IMR-90 (cell line): ENCODE measurements at regions not wholly inside any gene's neighbourhood (a gene's known extent, or its start where the extent isn't known, plus 50 kb on each side); places are given as distances from the start of the nearest gene placed in this dataset.

Experiments
- ATAC-seq: fragments of 200-7000 bp; cut with Tn5 transposase; 2 replicates; pipeline ENCODE4 v1.9.1; 2020; ENCODE audit warnings: low read depth, mild to moderate bottlenecking, moderate library complexity
- BruUV-seq: library from RNA; stranded (reverse); fragments of 400-500 nt; replicated peaks from 2 replicates; lab custom pipeline; 2021; lab: Mats Ljungman, UMichigan
- CTCF ChIA-PET: fragments of 300-600 bp; formaldehyde crosslinking; extraction: SDS; loops from one replicate; lab custom pipeline; 2021; ENCODE audit warnings: antibody characterized with exemption; lab: Yijun Ruan, JAX
- POLR2A ChIA-PET: fragments of 300-600 bp; sonication (Branson Sonifier 250); formaldehyde crosslinking; loops from one replicate; lab custom pipeline; 2022; ENCODE audit warnings: antibody characterized with exemption; ENCODE audit not compliant: unreplicated experiment; lab: Charles Lee
- DNase-seq: peaks from one replicate; pipeline ENCODE4 v3.0.0; 2013
- H2AFZ ChIP-seq: replicated peaks from 2 replicates; pipeline ENCODE3; 2013; ENCODE audit warnings: low read length, mild to moderate bottlenecking; ENCODE audit not compliant: poor library complexity
- H2AK5ac ChIP-seq: 2 replicates; pipeline ENCODE4 v1.6.1; 2013; ENCODE audit warnings: low read depth, low read length, inconsistent platforms
- H2AK9ac ChIP-seq: replicated peaks from 2 replicates; pipeline ENCODE3; 2013; ENCODE audit warnings: mild to moderate bottlenecking, low read depth, low read length, moderate library complexity; ENCODE audit not compliant: poor library complexity
- H2BK120ac ChIP-seq: 2 replicates; pipeline ENCODE4 v1.6.1; 2013; ENCODE audit warnings: low read depth, low read length, inconsistent platforms
- H2BK15ac ChIP-seq: 3 replicates; pipeline ENCODE4 v1.6.1; 2013; ENCODE audit warnings: low read depth, low read length, inconsistent platforms
- H2BK20ac ChIP-seq: 2 replicates; pipeline ENCODE4 v1.6.1; 2013; ENCODE audit warnings: low read depth, mild to moderate bottlenecking, inconsistent platforms, low read length, moderate library complexity
- H2BK5ac ChIP-seq: 2 replicates; pipeline ENCODE4 v1.6.1; 2013; ENCODE audit warnings: mild to moderate bottlenecking, low read depth, low read length, inconsistent platforms; ENCODE audit not compliant: poor library complexity, severe bottlenecking
- H3K14ac ChIP-seq: replicated peaks from 2 replicates; pipeline ENCODE4 v1.6.1; 2013; ENCODE audit warnings: low read depth, low read length, inconsistent platforms
- H3K18ac ChIP-seq: 2 replicates; pipeline ENCODE4 v1.6.1; 2013; ENCODE audit warnings: low read depth, low read length, control low read depth
- H3K23ac ChIP-seq: 2 replicates; pipeline ENCODE4 v1.6.1; 2013; ENCODE audit warnings: low read depth, low read length, inconsistent platforms
- H3K27ac ChIP-seq: 2 replicates; pipeline ENCODE4 v1.5.1; 2013; ENCODE audit warnings: mild to moderate bottlenecking, control low read depth, low read length; ENCODE audit not compliant: insufficient read depth
- H3K27me3 ChIP-seq: 2 replicates; pipeline ENCODE4 v1.6.1; 2013; ENCODE audit warnings: low read length; ENCODE audit not compliant: control insufficient read depth, insufficient read depth
- H3K36me3 ChIP-seq: 2 replicates; pipeline ENCODE4 v1.6.1; 2013; ENCODE audit warnings: low read length, mixed read lengths; ENCODE audit not compliant: control insufficient read depth, insufficient read depth
- H3K4ac ChIP-seq: 2 replicates; pipeline ENCODE4 v1.6.1; 2013; ENCODE audit warnings: low read depth, low read length, inconsistent platforms
- H3K4me1 ChIP-seq: 2 replicates; pipeline ENCODE4 v1.6.1; 2013; ENCODE audit warnings: low read length, mixed read lengths; ENCODE audit not compliant: control insufficient read depth, insufficient read depth
- H3K4me2 ChIP-seq: 2 replicates; pipeline ENCODE4 v1.6.1; 2013; ENCODE audit warnings: low read depth, mild to moderate bottlenecking, control low read depth, low read length, moderate library complexity
- H3K4me3 ChIP-seq: 2 replicates; pipeline ENCODE4 v1.5.1; 2013; ENCODE audit warnings: low read depth, mild to moderate bottlenecking, control low read depth, low read length, moderate library complexity; ENCODE audit not compliant: insufficient read depth
- H3K56ac ChIP-seq: 2 replicates; pipeline ENCODE4 v1.6.1; 2013; ENCODE audit warnings: low read length, inconsistent platforms; ENCODE audit not compliant: insufficient read depth; ENCODE audit errors: extremely low read depth
- H3K79me1 ChIP-seq, 2 experiments: 2 replicates each; pipeline ENCODE4 v1.6.1; 2013; ENCODE audit warnings: low read length in 2 of 2, inconsistent platforms in 1 of 2, low read depth in 1 of 2
- H3K9ac ChIP-seq: 2 replicates; pipeline ENCODE4 v1.6.1; 2013; ENCODE audit warnings: low read depth, low read length, control low read depth
- H3K9me1 ChIP-seq: 2 replicates; pipeline ENCODE4 v1.6.1; 2013; ENCODE audit warnings: low read length, inconsistent platforms; ENCODE audit not compliant: insufficient read depth
- H3K9me3 ChIP-seq: 2 replicates; pipeline ENCODE4 v1.6.1; 2013; ENCODE audit warnings: low read length; ENCODE audit not compliant: control insufficient read depth, insufficient read depth
- H4K20me1 ChIP-seq: 2 replicates; pipeline ENCODE4 v1.6.1; 2013; ENCODE audit warnings: low read length, inconsistent platforms; ENCODE audit not compliant: insufficient read depth
- H4K5ac ChIP-seq: 2 replicates; pipeline ENCODE4 v1.6.1; 2013; ENCODE audit warnings: mild to moderate bottlenecking, low read depth, low read length, control low read depth
- H4K8ac ChIP-seq, 2 experiments: 2 replicates each; pipeline ENCODE4 v1.6.1; 2013; ENCODE audit warnings: low read depth in 2 of 2, low read length in 2 of 2, control low read depth in 1 of 2, inconsistent platforms in 1 of 2
- H4K91ac ChIP-seq: 2 replicates; pipeline ENCODE4 v1.6.1; 2013; ENCODE audit warnings: low read depth, low read length, inconsistent platforms; ENCODE audit not compliant: insufficient read depth
- BHLHE40 ChIP-seq: fragments of 150-350 bp; IDR thresholded peaks from 2 replicates; pipeline ENCODE4 v1.6.1; 2016; ENCODE audit warnings: mild to moderate bottlenecking, low read depth, low read length
- CEBPB ChIP-seq: IDR thresholded peaks from 2 replicates; pipeline ENCODE4 v1.6.1; 2012; ENCODE audit warnings: low read depth, low read length, improper control_type of control experiment
- CHD1 ChIP-seq: IDR thresholded peaks from 2 replicates; pipeline ENCODE4 v1.6.1; 2012; ENCODE audit warnings: low read depth, low read length, improper control_type of control experiment
- FOS ChIP-seq: fragments of 150-350 bp; IDR thresholded peaks from 2 replicates; pipeline ENCODE4 v1.6.1; 2016; ENCODE audit warnings: low read depth, low read length
- MAFK ChIP-seq: IDR thresholded peaks from 2 replicates; pipeline ENCODE4 v1.6.1; 2012; ENCODE audit warnings: low read depth, low read length, improper control_type of control experiment
- MAZ ChIP-seq: IDR thresholded peaks from 2 replicates; pipeline ENCODE4 v1.6.1; 2012; ENCODE audit warnings: low read depth, mild to moderate bottlenecking, low read length, improper control_type of control experiment, moderate library complexity, borderline replicate concordance
- MXI1 ChIP-seq: IDR thresholded peaks from 2 replicates; pipeline ENCODE4 v1.6.1; 2012; ENCODE audit warnings: low read depth, mild to moderate bottlenecking, low read length, moderate library complexity, borderline replicate concordance
- NFE2L2 ChIP-seq: fragments of 150-350 bp; IDR thresholded peaks from 2 replicates; pipeline ENCODE4 v1.6.1; 2016; ENCODE audit warnings: low read depth, mild to moderate bottlenecking, low read length
- POLR2A ChIP-seq: IDR thresholded peaks from 2 replicates; pipeline ENCODE4 v1.6.1; 2012; ENCODE audit warnings: mild to moderate bottlenecking, low read depth, low read length
- RAD21 ChIP-seq: IDR thresholded peaks from 2 replicates; pipeline ENCODE4 v1.6.1; 2012; ENCODE audit warnings: low read length, improper control_type of control experiment
- RCOR1 ChIP-seq: IDR thresholded peaks from 2 replicates; pipeline ENCODE4 v1.6.1; 2012; ENCODE audit warnings: mild to moderate bottlenecking, low read length, improper control_type of control experiment; ENCODE audit not compliant: insufficient replicate concordance
- RFX5 ChIP-seq: IDR thresholded peaks from 2 replicates; pipeline ENCODE4 v1.8.0; 2012; ENCODE audit warnings: low read depth, mild to moderate bottlenecking, low read length, moderate library complexity
- SMC3 ChIP-seq: fragments of 150-350 bp; IDR thresholded peaks from 2 replicates; pipeline ENCODE4 v1.6.1; 2016; ENCODE audit warnings: low read depth, mild to moderate bottlenecking, antibody characterized with exemption, low read length, moderate library complexity
- WGBS, 2 experiments: methylation state at CpG; one replicate each; pipeline versions ENCODE4 v1.1.5 to v1.1.7; 2013; ENCODE audit warnings: missing lambda C conversion rate in 2 of 2; ENCODE audit not compliant: insufficient read length in 1 of 2; ENCODE audit errors: extremely low coverage in 2 of 2; 5-methylcytosine and 5-hydroxymethylcytosine counted together
- dilution Hi-C: fragments of 300-500 bp; cut with HindIII; formaldehyde crosslinking; loops from one replicate; pipeline ENCODE4 v1.14.3; 2018; ENCODE audit warnings: low sequenced_read_pairs; ENCODE audit not compliant: unreplicated experiment
- in situ Hi-C: fragments of 300-500 bp; cut with MboI; formaldehyde crosslinking; loops from 3 replicates; pipeline ENCODE4 v1.14.3; 2019; ENCODE audit warnings: low sequenced_read_pairs, inconsistent platforms, mixed read lengths
- intact Hi-C: fragments of 100-400 bp; cut with micrococcal nuclease; formaldehyde crosslinking; loops from 2 replicates; pipeline ENCODE4 v1.10.0; 2022
- TF ChIP-seq, protein P1 (sequence below): conservative IDR thresholded peaks from 2 replicates; pipeline ENCODE4 v1.5.1; 2012; ENCODE audit warnings: mild to moderate bottlenecking, low read depth, low read length, improper control_type of control experiment
- TF ChIP-seq, protein P2 (sequence below): fragments of 150-350 bp; IDR thresholded peaks from 2 replicates; pipeline ENCODE4 v1.6.1; 2017; ENCODE audit warnings: mild to moderate bottlenecking, antibody characterized with exemption, low read length, low read depth
- TF ChIP-seq, protein P3 (sequence below): fragments of 150-350 bp; IDR thresholded peaks from 2 replicates; pipeline ENCODE4 v1.6.1; 2016; ENCODE audit warnings: low read depth, mild to moderate bottlenecking, low read length, moderate library complexity, borderline replicate concordance

DNA sequence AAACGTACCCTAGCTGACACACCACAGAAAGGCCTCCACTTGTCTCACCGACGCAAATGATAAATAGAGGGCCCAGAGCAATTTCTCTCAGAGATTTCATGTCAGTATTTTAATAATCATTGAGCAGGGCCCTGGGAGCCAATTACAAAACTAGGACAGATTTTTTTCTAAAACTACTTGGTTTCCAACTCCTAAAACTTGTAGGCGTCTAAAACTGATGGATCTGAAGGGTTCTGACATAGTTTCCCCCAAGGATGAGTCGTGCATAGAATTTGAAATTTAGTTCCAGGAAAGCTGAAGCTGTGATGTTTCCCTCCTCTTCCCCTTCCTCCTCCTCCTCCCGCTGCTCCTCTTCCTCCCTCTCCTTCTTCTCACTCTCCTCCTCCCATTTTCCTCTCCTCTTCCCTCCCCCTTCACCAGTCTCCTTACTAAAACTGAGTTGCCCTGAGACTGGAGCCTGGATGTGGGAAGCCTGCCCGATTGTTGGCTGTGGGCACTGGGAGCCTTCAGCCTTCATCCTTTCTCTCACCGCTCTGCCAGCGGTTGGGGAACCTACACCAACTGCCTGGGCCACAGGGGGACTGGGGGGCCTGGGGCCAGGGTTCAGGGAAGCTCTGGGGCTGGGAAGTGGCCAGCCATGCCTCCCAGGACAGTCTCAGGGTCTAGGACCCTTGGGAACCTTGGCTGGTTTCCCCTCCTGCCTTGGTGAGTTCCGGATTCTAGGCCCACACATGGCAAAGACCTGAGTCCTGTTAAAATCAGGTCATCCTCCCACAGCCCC, 73.9 kb upstream of the SLC6A11 start:
- H2BK15ac ChIP-seq = no peak overlapping the region
- H4K20me1 ChIP-seq = no peaks in the 10 kb centered on the region
- H3K4ac ChIP-seq = no peak overlapping the region
- no peak overlapping the region for H2BK5ac ChIP-seq
- no peak overlapping the region for H3K14ac ChIP-seq
- H3K9me1 ChIP-seq = no peaks in the 10 kb centered on the region
- no peak overlapping the region for H4K8ac ChIP-seq
- in situ Hi-C loops = no loop called here
- no peaks in the 10 kb centered on the region for H3K9me3 ChIP-seq
- no peak overlapping the region for H3K18ac ChIP-seq
- H3K23ac ChIP-seq = no peak overlapping the region
- no peaks in the 10 kb centered on the region for H3K4me1 ChIP-seq
- no peak overlapping the region for H3K56ac ChIP-seq
- H2AFZ ChIP-seq = no peak overlapping the region
- ChIA-PET POLR2A (no interaction called here), CTCF (no interaction called here)
- H3K4me3 ChIP-seq = no peak overlapping the region
- H3K9ac ChIP-seq = no peak overlapping the region
- dilution Hi-C loops = no loop called here
- no peak overlapping the region for H4K91ac ChIP-seq
- TF ChIP-seq, protein P1, sequence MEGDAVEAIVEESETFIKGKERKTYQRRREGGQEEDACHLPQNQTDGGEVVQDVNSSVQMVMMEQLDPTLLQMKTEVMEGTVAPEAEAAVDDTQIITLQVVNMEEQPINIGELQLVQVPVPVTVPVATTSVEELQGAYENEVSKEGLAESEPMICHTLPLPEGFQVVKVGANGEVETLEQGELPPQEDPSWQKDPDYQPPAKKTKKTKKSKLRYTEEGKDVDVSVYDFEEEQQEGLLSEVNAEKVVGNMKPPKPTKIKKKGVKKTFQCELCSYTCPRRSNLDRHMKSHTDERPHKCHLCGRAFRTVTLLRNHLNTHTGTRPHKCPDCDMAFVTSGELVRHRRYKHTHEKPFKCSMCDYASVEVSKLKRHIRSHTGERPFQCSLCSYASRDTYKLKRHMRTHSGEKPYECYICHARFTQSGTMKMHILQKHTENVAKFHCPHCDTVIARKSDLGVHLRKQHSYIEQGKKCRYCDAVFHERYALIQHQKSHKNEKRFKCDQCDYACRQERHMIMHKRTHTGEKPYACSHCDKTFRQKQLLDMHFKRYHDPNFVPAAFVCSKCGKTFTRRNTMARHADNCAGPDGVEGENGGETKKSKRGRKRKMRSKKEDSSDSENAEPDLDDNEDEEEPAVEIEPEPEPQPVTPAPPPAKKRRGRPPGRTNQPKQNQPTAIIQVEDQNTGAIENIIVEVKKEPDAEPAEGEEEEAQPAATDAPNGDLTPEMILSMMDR = no peak
- TF ChIP-seq FOS = no peak
- TF ChIP-seq RAD21 = no peak
- TF ChIP-seq NFE2L2 = no peak
- TF ChIP-seq, protein P2, sequence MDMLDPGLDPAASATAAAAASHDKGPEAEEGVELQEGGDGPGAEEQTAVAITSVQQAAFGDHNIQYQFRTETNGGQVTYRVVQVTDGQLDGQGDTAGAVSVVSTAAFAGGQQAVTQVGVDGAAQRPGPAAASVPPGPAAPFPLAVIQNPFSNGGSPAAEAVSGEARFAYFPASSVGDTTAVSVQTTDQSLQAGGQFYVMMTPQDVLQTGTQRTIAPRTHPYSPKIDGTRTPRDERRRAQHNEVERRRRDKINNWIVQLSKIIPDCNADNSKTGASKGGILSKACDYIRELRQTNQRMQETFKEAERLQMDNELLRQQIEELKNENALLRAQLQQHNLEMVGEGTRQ = no peak
- TF ChIP-seq SMC3 = no peak
- TF ChIP-seq BHLHE40 = no peak
- no peak for TF ChIP-seq CEBPB
- TF ChIP-seq MAZ = no peak
- no peak for TF ChIP-seq RCOR1
- TF ChIP-seq MAFK = no peak
- no peak for TF ChIP-seq CHD1
- TF ChIP-seq, protein P3, sequence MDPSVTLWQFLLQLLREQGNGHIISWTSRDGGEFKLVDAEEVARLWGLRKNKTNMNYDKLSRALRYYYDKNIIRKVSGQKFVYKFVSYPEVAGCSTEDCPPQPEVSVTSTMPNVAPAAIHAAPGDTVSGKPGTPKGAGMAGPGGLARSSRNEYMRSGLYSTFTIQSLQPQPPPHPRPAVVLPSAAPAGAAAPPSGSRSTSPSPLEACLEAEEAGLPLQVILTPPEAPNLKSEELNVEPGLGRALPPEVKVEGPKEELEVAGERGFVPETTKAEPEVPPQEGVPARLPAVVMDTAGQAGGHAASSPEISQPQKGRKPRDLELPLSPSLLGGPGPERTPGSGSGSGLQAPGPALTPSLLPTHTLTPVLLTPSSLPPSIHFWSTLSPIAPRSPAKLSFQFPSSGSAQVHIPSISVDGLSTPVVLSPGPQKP = no peak
- TF ChIP-seq MXI1 = no peak
- TF ChIP-seq RFX5 = no peak
- no peak for TF ChIP-seq POLR2A
- no peak overlapping the region for H3K27ac ChIP-seq
- ATAC-seq = no peak
- BruUV-seq = no TSS peak
- no peak overlapping the region for H2BK20ac ChIP-seq
- no peak overlapping the region for H2BK120ac ChIP-seq
- intact Hi-C loops = no loop called here
- H4K5ac ChIP-seq = no peak overlapping the region
- no peak overlapping the region for H2AK5ac ChIP-seq
- no peak for DNase-seq
- no peaks in the 10 kb centered on the region for H3K36me3 ChIP-seq
- peaks cover 3% of the 10 kb centered on the region for H3K27me3 ChIP-seq
- WGBS, 2 experiments = 67% methylated on average over 1 of the region's 10 CpGs; no CpG with 5 or more reads in 1 of the 2 experiments
- no peak overlapping the region for H2AK9ac ChIP-seq
- no peaks in the 10 kb centered on the region for H3K79me1 ChIP-seq
- H3K4me2 ChIP-seq = no peak overlapping the region
